Chondrocyte (in vitro differentiated cells): ENCODE measurements at regions not wholly inside any gene's neighbourhood (a gene's known extent, or its start where the extent isn't known, plus 50 kb on each side); places are given as distances from the start of the nearest gene placed in this dataset.

Source experiments
- DNase-seq: peaks from one replicate; pipeline ENCODE4 v3.0.0; 2021; ENCODE audit warnings: mixed read lengths, low spot score
- H3K27ac Mint-ChIP-seq: one replicate; pipeline ENCODE4 v1.8.0; 2021; ENCODE audit warnings: mild to moderate bottlenecking, moderate library complexity, mixed read lengths; ENCODE audit not compliant: unreplicated experiment
- H3K27me3 Mint-ChIP-seq: 2 replicates; pipeline ENCODE4 v1.8.0; 2021; ENCODE audit warnings: low read depth, mixed read lengths
- H3K36me3 Mint-ChIP-seq: 2 replicates; pipeline ENCODE4 v1.8.0; 2021; ENCODE audit warnings: low read depth, mixed read lengths
- H3K4me1 Mint-ChIP-seq: 2 replicates; pipeline ENCODE4 v1.8.0; 2021; ENCODE audit warnings: low read depth, mild to moderate bottlenecking, mixed read lengths
- H3K4me3 Mint-ChIP-seq: one replicate; pipeline ENCODE4 v1.8.0; 2021; ENCODE audit warnings: mild to moderate bottlenecking, moderate library complexity, mixed read lengths; ENCODE audit not compliant: unreplicated experiment
- H3K9me3 Mint-ChIP-seq: 2 replicates; pipeline ENCODE4 v1.8.0; 2021; ENCODE audit warnings: low read depth, mixed read lengths
- TF ChIP-seq, protein P1 (sequence below): fragments of 200-600 bp; sonication (generic); IDR thresholded peaks from 2 replicates; pipeline ENCODE4 v1.5.0; 2021; ENCODE audit warnings: antibody characterized with exemption, mild to moderate bottlenecking, moderate library complexity

DNA sequence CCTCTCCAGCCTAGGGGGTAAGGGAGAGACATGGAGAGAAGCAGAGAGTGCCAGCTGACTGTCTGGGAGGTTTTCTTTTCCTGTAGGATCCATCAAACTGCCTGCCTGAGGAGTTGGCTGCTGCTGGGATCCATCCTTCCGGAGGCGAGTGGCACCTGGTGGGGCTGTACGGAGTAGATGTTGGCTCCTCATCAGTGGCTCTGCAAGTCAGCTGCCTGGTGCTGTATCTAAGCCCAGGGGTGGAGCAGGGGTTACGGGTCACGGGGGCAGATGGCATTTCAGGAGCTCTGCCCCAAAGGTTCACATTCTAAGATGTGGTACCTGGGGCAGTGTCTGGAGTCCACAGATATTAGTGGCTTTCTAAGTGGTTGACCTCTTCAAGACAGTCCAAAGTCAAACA, 128.0 kb downstream of the ACTL8 start:
- H3K36me3 Mint-ChIP-seq = no peaks in the 10 kb centered on the region
- no peaks in the 10 kb centered on the region for H3K9me3 Mint-ChIP-seq
- DNase-seq = no peak
- no peak overlapping the region for H3K4me3 Mint-ChIP-seq
- no peak overlapping the region for H3K27ac Mint-ChIP-seq
- H3K27me3 Mint-ChIP-seq = peaks cover 11% of the 10 kb centered on the region
- TF ChIP-seq, protein P1, sequence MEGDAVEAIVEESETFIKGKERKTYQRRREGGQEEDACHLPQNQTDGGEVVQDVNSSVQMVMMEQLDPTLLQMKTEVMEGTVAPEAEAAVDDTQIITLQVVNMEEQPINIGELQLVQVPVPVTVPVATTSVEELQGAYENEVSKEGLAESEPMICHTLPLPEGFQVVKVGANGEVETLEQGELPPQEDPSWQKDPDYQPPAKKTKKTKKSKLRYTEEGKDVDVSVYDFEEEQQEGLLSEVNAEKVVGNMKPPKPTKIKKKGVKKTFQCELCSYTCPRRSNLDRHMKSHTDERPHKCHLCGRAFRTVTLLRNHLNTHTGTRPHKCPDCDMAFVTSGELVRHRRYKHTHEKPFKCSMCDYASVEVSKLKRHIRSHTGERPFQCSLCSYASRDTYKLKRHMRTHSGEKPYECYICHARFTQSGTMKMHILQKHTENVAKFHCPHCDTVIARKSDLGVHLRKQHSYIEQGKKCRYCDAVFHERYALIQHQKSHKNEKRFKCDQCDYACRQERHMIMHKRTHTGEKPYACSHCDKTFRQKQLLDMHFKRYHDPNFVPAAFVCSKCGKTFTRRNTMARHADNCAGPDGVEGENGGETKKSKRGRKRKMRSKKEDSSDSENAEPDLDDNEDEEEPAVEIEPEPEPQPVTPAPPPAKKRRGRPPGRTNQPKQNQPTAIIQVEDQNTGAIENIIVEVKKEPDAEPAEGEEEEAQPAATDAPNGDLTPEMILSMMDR = no peak
- no peaks in the 10 kb centered on the region for H3K4me1 Mint-ChIP-seq

DNA sequence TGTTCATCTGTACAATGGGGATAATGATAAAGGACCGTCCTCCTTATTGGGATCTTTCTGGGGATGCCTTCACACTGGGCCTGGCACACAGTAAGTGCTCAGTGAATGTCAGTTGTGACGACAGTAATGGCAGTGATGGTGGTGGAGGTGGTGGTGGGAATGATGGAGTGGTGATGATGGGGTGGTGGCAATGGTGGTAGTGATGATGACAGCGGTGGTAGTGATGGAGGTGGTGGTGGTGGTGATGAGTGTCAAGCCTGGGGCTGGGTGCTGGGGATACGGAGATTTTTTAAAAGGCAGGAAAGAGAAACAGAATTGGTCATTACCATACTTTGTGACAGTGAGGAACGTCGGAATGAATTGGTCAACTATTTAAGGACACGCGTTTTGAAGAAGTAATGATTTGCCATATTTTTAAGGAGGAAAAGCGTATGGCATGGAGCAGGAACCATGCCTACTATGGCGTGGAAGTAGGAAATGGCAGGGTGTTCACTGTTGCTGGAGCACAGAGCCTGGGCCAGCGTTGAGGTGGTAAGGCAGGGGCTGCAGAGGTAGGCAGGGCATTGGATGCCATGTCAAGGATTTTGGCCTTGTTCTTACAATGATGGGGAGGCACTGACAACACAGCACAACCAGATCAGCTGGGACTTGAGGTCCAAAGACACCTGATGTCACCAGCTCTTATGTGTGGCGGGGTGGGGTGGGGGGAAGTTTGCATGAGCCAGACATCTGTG, 128.7 kb downstream of the ACTL8 start:
- DNase-seq = no peak
- no peaks in the 10 kb centered on the region for H3K4me1 Mint-ChIP-seq
- TF ChIP-seq, protein P1 = no peak
- H3K36me3 Mint-ChIP-seq = no peaks in the 10 kb centered on the region
- no peak overlapping the region for H3K4me3 Mint-ChIP-seq
- H3K27me3 Mint-ChIP-seq = peaks cover 11% of the 10 kb centered on the region
- H3K27ac Mint-ChIP-seq = no peak overlapping the region
- no peaks in the 10 kb centered on the region for H3K9me3 Mint-ChIP-seq

DNA sequence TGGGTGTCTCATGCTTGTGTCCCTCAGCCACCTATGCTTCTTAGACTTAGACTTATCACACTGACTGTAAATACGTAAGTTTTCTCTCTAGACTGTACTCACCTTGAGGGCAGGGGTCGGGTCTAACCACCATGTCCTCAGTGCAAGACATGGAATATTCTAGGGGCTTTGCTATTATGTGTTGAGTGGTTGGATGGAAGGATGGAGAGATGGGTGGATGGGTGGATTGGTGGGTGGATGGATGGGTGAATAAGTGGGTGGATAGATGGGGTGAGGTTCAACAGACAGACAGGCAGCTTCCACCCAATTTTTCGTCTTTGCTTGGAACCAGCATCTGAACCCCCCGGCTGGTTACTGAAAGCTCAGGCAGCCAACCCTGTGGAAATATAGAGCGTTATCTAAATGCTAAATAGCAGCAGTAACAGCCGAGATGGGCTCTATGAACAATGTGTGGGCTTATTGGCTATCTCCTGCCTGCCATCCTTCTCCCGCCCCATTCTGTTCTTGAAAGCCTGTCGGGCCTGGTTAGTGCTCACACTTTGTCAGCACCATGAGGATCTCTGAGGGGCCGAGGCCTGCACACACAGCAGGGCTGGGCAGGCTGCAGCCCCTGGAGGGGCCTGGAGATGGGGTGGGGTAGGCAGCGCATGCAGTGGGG, 130.7 kb downstream of the ACTL8 start:
- no peak overlapping the region for H3K4me3 Mint-ChIP-seq
- TF ChIP-seq, protein P1 = no peak
- no peak for DNase-seq
- H3K27ac Mint-ChIP-seq = no peak overlapping the region
- peaks cover 22% of the 10 kb centered on the region for H3K27me3 Mint-ChIP-seq
- H3K36me3 Mint-ChIP-seq = no peaks in the 10 kb centered on the region
- H3K9me3 Mint-ChIP-seq = no peaks in the 10 kb centered on the region
- H3K4me1 Mint-ChIP-seq = no peaks in the 10 kb centered on the region

DNA sequence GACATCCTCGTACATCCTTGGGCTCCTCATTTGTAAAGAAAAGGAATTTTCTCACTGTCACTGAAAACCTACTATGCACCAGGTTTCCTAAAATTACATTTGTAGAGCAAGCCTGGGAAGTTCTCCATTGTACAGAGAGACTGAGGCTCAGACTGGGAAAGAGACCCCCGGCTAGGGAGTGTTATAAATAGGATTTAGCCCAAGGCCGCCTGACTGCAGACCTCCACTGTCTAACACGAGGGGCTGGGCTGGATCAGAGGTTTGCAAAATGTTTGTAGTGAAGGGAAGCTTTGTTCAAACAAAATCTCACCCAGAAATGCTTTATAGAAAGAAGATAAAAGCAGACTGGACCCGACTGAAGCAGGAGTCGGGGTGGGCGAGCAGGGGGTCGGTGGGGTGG, 131.3 kb downstream of the ACTL8 start:
- TF ChIP-seq, protein P1 = no peak
- Mint-ChIP-seq H3K27me3 (peaks cover 28% of the 10 kb centered on the region), H3K4me3 (no peak overlapping the region), H3K9me3 (no peaks in the 10 kb centered on the region), H3K36me3 (no peaks in the 10 kb centered on the region), H3K27ac (no peak overlapping the region), H3K4me1 (no peaks in the 10 kb centered on the region)
- DNase-seq = no peak

DNA sequence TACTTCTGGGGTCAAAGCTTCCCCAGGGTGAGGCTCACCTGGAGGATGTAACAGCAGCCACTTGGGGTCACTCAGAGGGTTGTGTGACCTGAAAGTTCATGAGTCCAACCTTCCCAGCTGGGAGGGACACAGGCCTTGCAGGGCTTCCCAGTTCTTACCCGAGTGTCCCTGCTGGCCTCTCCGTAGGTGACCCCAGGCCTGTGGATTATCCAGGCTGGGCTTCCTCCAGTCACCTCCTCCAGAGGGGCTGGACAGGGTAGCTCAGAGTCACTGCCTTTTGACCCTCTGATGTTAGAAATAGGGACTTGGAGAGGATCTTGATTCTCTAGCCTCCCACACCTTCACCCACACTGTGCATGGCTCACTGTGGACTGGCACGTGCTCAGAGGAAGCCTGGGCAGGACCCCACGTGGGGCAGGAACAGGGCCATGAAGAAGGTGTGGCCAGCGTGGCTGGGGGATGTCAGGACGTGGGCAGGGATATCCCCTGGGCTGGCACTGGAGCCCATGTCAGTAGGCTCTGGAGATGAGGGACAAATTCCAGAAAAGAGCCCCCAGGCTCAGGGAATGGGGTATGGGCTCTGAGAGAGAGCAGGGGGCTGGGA, 131.8 kb downstream of the ACTL8 start:
- no peak for DNase-seq
- Mint-ChIP-seq H3K9me3 (no peaks in the 10 kb centered on the region), H3K27me3 (peaks cover 29% of the 10 kb centered on the region), H3K4me1 (no peaks in the 10 kb centered on the region), H3K36me3 (no peaks in the 10 kb centered on the region), H3K27ac (no peak overlapping the region), H3K4me3 (no peak overlapping the region)
- TF ChIP-seq, protein P1 = no peak
